ENCODE measurements at regions not wholly inside any gene's neighbourhood (a gene's known extent, or its start where the extent isn't known, plus 50 kb on each side); places are given as distances from the start of the nearest gene placed in this dataset.

- no peak for DNase-seq (ENCODE audit: low spot score)
These were observed 694.1 kb downstream of the TYW1 start for GRCh38 chr7:67690700-67691099.

- no peak for DNase-seq (ENCODE audit: low spot score)
These were observed 695.8 kb downstream of the TYW1 start for GRCh38 chr7:67692425-67692824.

DNA sequence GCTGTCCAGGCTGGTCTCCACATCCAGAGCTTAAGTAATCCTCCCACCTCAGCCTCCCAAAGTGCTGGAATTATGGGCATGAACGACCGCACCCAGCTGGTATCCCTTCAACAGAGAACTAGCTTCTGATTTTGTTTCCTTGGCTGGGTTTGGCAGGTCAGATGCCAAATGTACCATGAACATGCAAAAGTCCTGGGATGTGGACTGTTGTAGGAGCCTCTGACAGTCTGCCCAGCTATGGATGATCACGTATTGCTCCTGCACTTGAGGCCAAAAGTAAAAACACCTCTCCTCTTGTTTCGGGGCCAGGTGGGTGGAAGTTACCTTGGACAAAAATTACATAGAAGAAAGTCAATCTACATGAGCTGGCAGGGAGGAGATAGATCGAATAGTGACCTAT, 699.5 kb downstream of the TYW1 start:
- no peak for DNase-seq (ENCODE audit: low spot score)

- DNase-seq (ENCODE audit: low spot score) = no peak
These were observed 700.2 kb downstream of the TYW1 start for GRCh38 chr7:67696878-67697277.

DNA sequence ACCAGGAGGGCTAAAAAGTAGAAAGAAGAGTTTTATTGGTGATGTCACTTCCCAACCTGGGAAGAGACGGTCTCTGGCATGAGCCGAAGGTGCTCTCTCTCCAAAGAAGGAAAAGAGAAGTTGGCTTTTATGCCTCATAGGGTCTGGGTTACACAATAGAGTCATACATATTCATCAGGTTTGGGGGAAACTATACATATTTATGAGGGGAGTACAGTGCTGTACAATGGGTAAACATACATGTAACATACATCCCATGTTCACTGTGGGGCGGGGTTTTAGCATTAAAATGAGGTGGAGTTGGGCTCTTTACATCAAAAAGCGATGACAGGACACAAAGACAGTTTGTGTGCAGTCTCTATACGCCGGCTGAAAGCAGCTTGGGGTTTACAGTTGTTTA, 701.7 kb downstream of the TYW1 start:
- DNase-seq (ENCODE audit: low spot score) = no peak

DNA sequence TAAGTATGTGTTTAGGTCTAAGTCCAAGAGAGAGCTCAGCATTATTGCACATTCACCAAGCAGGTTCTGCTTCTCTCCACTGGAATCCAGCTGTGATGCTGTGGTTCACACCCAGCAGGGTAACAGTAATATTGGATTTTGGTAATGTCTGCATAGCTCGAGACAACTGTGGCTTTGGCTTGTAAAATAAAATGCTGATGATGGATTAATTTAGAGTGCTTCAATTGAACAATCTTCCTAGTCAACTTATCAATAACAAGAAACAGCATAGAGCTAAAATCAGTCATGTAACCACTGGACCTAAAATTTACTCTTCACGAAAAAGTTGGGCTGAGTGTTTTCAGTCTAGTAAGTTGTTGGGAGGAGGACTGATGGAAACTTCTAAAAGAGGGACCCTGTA, 709.2 kb downstream of the TYW1 start:
- no peak for DNase-seq (ENCODE audit: low spot score)

GRCh38 chr7:67711706-67712105, 715.1 kb downstream of the TYW1 start:
- no peak for DNase-seq (ENCODE audit: low spot score)

DNA sequence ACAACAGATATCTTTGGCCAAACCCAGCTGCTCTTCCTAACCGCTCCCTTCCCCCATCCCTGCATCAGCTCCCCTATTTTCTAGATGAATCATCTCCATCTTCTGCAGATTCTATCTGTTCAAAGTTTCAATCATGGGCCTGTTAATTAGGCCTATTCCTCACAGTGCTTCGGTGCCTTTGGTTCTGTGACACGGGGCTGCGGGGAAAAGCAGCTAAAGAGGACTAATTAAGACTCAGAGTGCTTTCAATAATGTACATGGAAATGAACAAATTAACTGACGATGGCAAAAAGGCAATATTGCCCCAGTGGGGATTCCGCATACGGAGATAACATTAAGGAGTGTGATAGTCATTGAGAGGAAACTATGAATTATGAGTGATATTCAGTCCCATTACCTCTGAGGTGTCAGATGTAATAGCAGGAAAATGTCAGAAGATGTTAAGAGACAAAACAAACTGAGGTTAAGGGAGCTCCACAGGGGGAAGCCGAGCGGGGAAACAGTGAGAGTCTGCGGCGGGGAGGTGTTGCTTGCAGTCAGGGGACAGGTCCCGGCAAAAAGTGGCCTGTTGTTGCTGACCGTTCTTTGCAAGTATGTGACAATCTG, 716.9 kb downstream of the TYW1 start:
- DNase-seq (ENCODE audit: low spot score) = no peak

- no peak for DNase-seq (ENCODE audit: low spot score)
These were observed 720.1 kb downstream of the TYW1 start for GRCh38 chr7:67716729-67717128.

GRCh38 chr7:67723591-67723990, 727.0 kb downstream of the TYW1 start:
- DNase-seq (ENCODE audit: low spot score) = no peak

DNA sequence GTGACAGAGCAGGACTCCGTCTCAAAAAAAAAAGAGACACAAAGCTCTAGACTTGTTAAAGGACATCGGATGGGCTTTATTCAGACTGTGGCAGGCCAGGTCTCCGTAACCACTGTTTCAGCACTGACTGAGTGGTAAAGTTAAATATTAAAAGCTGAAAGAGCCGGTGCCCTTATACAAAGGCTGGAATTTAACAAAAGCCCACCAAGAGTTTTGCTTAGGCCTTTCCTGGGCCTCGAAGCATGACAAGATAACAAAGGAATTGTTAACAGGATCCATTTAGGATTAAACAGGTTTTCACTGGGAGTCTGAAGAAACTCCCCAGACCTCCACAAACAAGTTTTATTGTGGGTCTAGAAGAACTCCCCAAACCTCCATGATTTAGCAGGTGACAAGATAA, 727.8 kb downstream of the TYW1 start:
- DNase-seq (ENCODE audit: low spot score) = no peak

- no peak for DNase-seq (ENCODE audit: low spot score)
These were observed 728.3 kb downstream of the TYW1 start for GRCh38 chr7:67724955-67725354.

DNA sequence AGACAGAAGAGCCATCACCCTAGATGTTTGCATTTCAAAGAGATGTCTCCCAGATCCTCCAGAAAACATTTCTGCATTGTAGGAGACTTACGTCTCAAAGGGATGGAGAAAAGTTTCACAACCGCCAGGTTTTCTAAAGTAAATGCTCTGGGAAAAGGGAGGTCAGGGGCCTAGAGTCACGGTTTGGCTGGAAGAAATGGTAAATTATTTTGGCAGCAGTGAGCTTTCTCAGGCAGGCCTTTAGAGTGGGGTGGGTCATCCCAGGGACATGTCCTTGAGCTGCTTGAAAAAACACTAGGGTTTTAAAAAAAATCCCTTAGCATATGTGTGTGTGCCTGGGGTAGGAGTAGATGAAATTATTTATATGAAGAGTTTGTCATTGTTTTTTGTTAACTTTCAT, 728.8 kb downstream of the TYW1 start:
- DNase-seq (ENCODE audit: low spot score) = no peak

- no peak for DNase-seq (ENCODE audit: low spot score)
These were observed 733.1 kb downstream of the TYW1 start for GRCh38 chr7:67729771-67730170.

GRCh38 chr7:67731704-67732103, 735.1 kb downstream of the TYW1 start:
- DNase-seq (ENCODE audit: low spot score) = no peak

DNA sequence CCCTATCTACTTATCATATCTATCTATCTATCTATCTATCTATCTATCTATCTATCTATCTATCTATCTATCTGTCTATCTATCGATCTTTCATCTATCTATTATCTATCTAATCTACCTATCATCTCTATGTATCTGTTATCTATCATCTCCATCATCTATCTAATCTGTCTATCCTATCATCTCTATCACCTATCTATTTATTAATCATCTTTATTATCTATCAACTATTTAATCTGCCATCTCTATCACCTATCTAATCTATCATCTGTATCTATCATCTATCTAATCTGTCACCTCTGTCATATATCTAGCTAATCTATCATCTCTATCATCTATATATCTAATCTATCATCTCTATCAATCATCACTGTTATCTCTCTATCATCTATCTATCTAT, 736.3 kb downstream of the TYW1 start:
- no peak for DNase-seq (ENCODE audit: low spot score)

DNA sequence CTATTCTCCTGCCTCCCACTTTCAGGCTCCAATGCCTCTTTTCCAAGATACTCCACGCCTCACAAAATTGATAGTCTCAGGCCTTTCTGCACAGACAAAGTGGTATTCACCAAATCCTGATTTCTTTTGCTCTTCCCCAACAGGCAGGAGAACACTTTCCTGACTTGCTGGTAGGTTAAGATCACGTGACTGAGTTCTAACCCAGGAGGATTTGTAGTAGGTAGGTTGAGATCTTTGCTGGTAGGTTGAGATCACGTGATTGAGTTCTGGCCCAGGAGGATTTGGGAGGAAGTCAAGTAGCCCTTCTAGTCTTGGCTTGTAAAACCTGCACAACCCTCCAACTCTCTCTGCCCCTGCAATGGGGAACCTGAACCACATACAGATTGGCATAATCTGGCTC, 741.5 kb downstream of the TYW1 start:
- no peak for DNase-seq (ENCODE audit: low spot score)

GRCh38 chr7:67738958-67739357, 742.3 kb downstream of the TYW1 start:
- no peak for DNase-seq (ENCODE audit: low spot score)

- DNase-seq (ENCODE audit: low spot score) = no peak
These were observed 746.9 kb downstream of the TYW1 start for GRCh38 chr7:67743501-67743900.

GRCh38 chr7:67752227-67752626, 755.6 kb downstream of the TYW1 start:
- no peak for DNase-seq (ENCODE audit: low spot score)

DNA sequence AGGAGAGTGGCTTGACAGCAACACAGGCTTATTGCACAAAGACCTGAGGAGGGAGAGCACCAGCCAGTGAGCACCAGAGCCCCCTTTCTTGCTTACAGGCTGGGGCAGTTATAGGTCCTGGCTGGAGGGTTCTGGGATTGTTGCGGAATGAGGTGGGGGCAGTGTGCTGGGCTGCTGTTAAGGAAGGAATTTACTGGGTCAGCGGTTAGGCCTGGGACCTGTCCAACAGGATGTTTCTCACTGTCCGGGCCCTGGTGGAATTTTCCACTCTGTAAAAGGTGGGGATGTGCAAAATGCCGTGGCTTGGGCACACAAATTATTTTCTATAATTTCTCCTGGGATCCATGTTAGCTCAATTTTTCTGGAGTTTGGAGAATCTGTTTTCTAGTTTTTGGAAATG, 757.3 kb downstream of the TYW1 start:
- no peak for DNase-seq (ENCODE audit: low spot score)

DNA sequence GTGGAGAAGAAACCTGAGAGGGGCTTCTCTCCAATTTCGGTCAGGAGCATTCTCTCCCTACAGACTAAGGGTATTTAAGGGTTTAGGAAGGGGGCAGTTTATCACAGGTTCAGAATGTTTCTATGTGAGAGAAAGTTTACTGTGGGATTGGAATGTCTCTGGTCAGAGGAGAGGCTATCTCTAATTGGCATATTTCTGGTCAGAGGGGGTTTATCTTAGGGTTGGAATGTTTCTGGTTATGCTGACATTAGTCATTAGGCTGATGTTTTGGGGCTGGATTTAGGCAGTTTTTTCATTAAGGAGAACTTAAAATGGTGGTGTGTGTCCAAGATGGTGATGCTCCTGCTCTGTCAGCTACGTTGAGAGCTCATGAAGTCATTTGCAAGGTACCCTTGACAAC, 758.0 kb downstream of the TYW1 start:
- no peak for DNase-seq (ENCODE audit: low spot score)

- no peak for DNase-seq (ENCODE audit: low spot score)
These were observed 761.9 kb downstream of the TYW1 start for GRCh38 chr7:67758551-67758950.

GRCh38 chr7:67760971-67761370, 764.3 kb downstream of the TYW1 start:
- no peak for DNase-seq (ENCODE audit: low spot score)

- DNase-seq (ENCODE audit: low spot score) = no peak
These were observed 765.9 kb downstream of the TYW1 start for GRCh38 chr7:67762516-67762915.

Measured in hematopoietic multipotent progenitor cell treated with erythropoietin and hydrocortisone succinate and interleukin-3 and kit ligand, for 15 days (in vitro differentiated cells).